DND-41 (cell line): ENCODE measurements at regions not wholly inside any gene's neighbourhood (a gene's known extent, or its start where the extent isn't known, plus 50 kb on each side); places are given as distances from the start of the nearest gene placed in this dataset.
A peak's percentile ranks its signal among the peaks of the same experiment; 100 is the strongest.

Source experiments
- ATAC-seq: fragments of 200-7000 bp; cut with Tn5 transposase; 3 replicates; pipeline ENCODE4 v1.9.1; 2021; ENCODE audit warnings: low read depth; ENCODE audit not compliant: insufficient read depth
- DNase-seq: peaks from one replicate; pipeline ENCODE4 v3.0.0-alpha.2; 2020
- H2AFZ ChIP-seq: 2 replicates; pipeline ENCODE4 v1.6.0; 2012; ENCODE audit warnings: low read depth, low read length
- H3K27ac ChIP-seq: 2 replicates; pipeline ENCODE4 v1.5.1; 2012; ENCODE audit warnings: low read length, inconsistent platforms
- H3K27me3 ChIP-seq: fragments of 200-600 bp; sonication (generic); 2 replicates; pipeline ENCODE4 v1.6.0; 2012; ENCODE audit warnings: low read length, mild to moderate bottlenecking, inconsistent platforms; ENCODE audit not compliant: insufficient read depth, poor library complexity
- H3K36me3 ChIP-seq: 2 replicates; pipeline ENCODE4 v1.5.1; 2012; ENCODE audit warnings: low read length, inconsistent platforms; ENCODE audit not compliant: insufficient read depth
- H3K4me1 ChIP-seq: 2 replicates; pipeline ENCODE4 v1.5.1; 2012; ENCODE audit warnings: mild to moderate bottlenecking, low read length; ENCODE audit not compliant: insufficient read depth
- H3K4me2 ChIP-seq: 2 replicates; pipeline ENCODE4 v1.6.0; 2012; ENCODE audit warnings: mild to moderate bottlenecking, moderate library complexity, low read length, inconsistent platforms; ENCODE audit not compliant: insufficient read depth
- H3K4me3 ChIP-seq, 2 experiments: fragments of 200-600 bp in 1 of 2; shearing (Covaris generic) in 1 of 2; 2 replicates each; pipeline ENCODE4 v1.5.1; 2012 to 2016; ENCODE audit warnings: inconsistent platforms in 2 of 2, low read length in 2 of 2, mild to moderate bottlenecking in 2 of 2, low read depth in 1 of 2, moderate library complexity in 1 of 2
- H3K79me2 ChIP-seq: 2 replicates; pipeline ENCODE4 v1.6.0; 2012; ENCODE audit warnings: low read length, inconsistent platforms; ENCODE audit not compliant: insufficient read depth
- H3K9ac ChIP-seq: 2 replicates; pipeline ENCODE4 v1.6.0; 2012; ENCODE audit warnings: low read depth, mild to moderate bottlenecking, inconsistent platforms, low read length, moderate library complexity
- H3K9me3 ChIP-seq: 2 replicates; pipeline ENCODE4 v1.5.1; 2012; ENCODE audit warnings: low read length, moderate library complexity, mild to moderate bottlenecking, inconsistent platforms; ENCODE audit not compliant: insufficient read depth, severe bottlenecking
- H4K20me1 ChIP-seq: 2 replicates; pipeline ENCODE4 v1.6.0; 2012; ENCODE audit warnings: low read length; ENCODE audit not compliant: insufficient read depth
- EZH2 ChIP-seq: IDR thresholded peaks from 3 replicates; pipeline ENCODE4 v1.6.1; 2012; ENCODE audit warnings: borderline replicate concordance, low read depth, mild to moderate bottlenecking, moderate library complexity, low read length, inconsistent platforms; ENCODE audit not compliant: severe bottlenecking
- TF ChIP-seq, protein P1 (sequence below): IDR thresholded peaks from 2 replicates; pipeline ENCODE4 v1.5.1; 2012; ENCODE audit warnings: borderline replicate concordance, low read length, moderate library complexity, mild to moderate bottlenecking; ENCODE audit not compliant: poor library complexity, severe bottlenecking; ENCODE audit errors: extremely low read depth

DNA sequence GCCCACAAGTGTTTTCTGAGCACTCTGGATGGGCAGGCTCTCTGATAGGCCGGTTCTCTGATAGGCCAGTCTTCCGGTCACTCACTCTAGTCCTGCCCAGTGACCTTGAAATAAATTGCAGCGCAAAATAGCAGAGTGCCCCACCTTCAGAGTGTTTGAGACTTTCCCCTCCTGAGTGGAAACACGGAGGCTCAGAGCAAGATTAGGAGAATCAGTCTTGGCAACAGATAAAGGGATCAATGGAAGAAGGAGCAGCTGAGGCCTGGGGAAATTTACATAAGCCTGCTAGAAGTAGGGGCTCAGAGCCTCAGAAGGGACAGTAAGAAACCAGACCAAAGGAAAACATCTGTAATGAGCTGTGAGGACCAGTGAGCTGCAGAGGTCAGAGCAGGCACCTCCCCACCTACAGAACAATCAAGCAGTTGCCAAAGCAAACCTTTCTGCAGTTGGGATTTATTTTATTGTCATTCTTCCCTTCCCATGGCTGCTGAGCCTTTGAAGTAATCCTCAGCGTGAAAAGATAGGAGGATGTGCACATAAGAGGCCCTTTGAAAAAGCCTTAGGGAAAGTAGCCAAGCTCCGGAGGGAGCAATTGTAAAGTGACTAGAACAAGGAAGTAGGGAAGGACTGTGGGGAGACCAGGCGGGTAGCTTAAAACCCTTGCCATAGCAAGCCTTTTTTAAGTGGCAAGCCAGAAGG, 89.1 kb upstream of the TSPAN5 start:
- Histone ChIP-seq H3K27me3 (no peaks in the 10 kb centered on the region), H3K4me2 (no peak overlapping the region), H3K4me3 (no peak overlapping the region), H3K36me3 (no peaks in the 10 kb centered on the region), H2AFZ (no peak overlapping the region), H3K79me2 (no peaks in the 10 kb centered on the region), H3K9me3 (no peaks in the 10 kb centered on the region), H3K27ac (no peak overlapping the region; the same call in 1 of the 2 replicates), H3K4me1 (peaks cover 5% of the 10 kb centered on the region), H3K9ac (no peak overlapping the region), H4K20me1 (no peaks in the 10 kb centered on the region)
- no peak for DNase-seq
- TF ChIP-seq EZH2: no peak
- TF ChIP-seq, protein P1, sequence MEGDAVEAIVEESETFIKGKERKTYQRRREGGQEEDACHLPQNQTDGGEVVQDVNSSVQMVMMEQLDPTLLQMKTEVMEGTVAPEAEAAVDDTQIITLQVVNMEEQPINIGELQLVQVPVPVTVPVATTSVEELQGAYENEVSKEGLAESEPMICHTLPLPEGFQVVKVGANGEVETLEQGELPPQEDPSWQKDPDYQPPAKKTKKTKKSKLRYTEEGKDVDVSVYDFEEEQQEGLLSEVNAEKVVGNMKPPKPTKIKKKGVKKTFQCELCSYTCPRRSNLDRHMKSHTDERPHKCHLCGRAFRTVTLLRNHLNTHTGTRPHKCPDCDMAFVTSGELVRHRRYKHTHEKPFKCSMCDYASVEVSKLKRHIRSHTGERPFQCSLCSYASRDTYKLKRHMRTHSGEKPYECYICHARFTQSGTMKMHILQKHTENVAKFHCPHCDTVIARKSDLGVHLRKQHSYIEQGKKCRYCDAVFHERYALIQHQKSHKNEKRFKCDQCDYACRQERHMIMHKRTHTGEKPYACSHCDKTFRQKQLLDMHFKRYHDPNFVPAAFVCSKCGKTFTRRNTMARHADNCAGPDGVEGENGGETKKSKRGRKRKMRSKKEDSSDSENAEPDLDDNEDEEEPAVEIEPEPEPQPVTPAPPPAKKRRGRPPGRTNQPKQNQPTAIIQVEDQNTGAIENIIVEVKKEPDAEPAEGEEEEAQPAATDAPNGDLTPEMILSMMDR: no peak
- no peak for ATAC-seq

DNA sequence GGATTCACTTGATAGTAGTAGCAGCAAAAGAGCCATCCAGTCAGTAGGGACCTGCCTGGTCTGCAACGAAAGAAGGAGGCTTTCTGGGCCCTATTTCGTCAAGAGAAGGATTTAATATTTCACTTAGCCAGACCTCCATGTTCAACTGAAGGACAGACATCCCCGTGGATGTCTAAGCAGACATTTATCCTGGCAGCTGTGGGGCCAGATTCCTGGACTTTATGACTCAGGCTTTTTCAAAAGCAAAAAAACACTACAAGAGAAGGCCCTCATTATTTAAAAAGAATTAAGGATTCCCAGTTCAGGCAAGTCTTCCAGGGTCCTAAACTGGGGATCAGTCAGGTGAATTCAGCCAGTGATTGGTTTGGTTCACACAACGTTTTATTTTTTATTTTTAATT, 88.5 kb upstream of the TSPAN5 start:
- H3K79me2 ChIP-seq: no peaks in the 10 kb centered on the region
- DNase-seq (no peak), ATAC-seq (no peak)
- no peak overlapping the region for H3K4me3 ChIP-seq
- no peak overlapping the region for H3K9ac ChIP-seq
- H3K27ac ChIP-seq: peak overlapping the region; percentile 43; the same call in 1 of the 2 replicates
- no peaks in the 10 kb centered on the region for H3K27me3 ChIP-seq
- no peak overlapping the region for H3K4me2 ChIP-seq
- no peaks in the 10 kb centered on the region for H4K20me1 ChIP-seq
- H3K9me3 ChIP-seq: no peaks in the 10 kb centered on the region
- no peaks in the 10 kb centered on the region for H3K36me3 ChIP-seq
- H2AFZ ChIP-seq: peak overlapping the region; percentile 38; the same call in 1 of the 2 replicates
- H3K4me1 ChIP-seq: peaks cover 5% of the 10 kb centered on the region
- TF ChIP-seq, protein P1: no peak
- no peak for TF ChIP-seq EZH2

DNA sequence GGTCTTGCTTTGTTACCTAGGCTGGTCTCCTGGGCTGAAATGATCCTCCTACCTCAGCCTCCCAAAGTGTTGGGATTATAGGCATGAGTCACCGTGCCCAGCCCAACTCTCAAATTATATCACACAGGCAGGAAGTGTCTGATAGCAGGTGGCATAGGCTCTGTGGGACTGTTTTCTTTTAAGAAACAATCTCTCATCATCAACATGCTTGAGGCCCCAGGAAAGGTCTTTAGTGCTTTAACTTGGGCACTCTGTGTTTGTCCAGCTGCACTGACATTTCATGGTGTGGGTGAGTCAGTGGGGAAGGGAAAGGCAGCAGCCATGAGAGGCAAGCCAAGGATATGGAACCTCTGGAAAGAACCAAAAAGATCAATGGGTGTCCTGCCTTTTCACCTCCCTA, 88.1 kb upstream of the TSPAN5 start:
- peak; percentile 20 for DNase-seq
- no peaks in the 10 kb centered on the region for H3K27me3 ChIP-seq
- H2AFZ ChIP-seq: peak overlapping the region; percentile 38; the same call in 1 of the 2 replicates
- peaks cover 5% of the 10 kb centered on the region for H3K4me1 ChIP-seq
- H3K4me3 ChIP-seq: no peak overlapping the region
- peak overlapping the region; percentile 43; the same call in 1 of the 2 replicates for H3K27ac ChIP-seq
- ATAC-seq: peak; percentile 75
- no peaks in the 10 kb centered on the region for H4K20me1 ChIP-seq
- H3K4me2 ChIP-seq: no peak overlapping the region
- H3K9ac ChIP-seq: no peak overlapping the region
- H3K9me3 ChIP-seq: no peaks in the 10 kb centered on the region
- no peaks in the 10 kb centered on the region for H3K36me3 ChIP-seq
- TF ChIP-seq, protein P1: no peak
- TF ChIP-seq EZH2: no peak
- H3K79me2 ChIP-seq: no peaks in the 10 kb centered on the region
